Iris pigment epithelial cell (primary cell): ENCODE measurements at regions not wholly inside any gene's neighbourhood (a gene's known extent, or its start where the extent isn't known, plus 50 kb on each side); places are given as distances from the start of the nearest gene placed in this dataset.

Source experiments
- DNase-seq: peaks from one replicate; pipeline ENCODE4 v3.0.0-alpha.2; 2011; ENCODE audit warnings: low read depth

DNA sequence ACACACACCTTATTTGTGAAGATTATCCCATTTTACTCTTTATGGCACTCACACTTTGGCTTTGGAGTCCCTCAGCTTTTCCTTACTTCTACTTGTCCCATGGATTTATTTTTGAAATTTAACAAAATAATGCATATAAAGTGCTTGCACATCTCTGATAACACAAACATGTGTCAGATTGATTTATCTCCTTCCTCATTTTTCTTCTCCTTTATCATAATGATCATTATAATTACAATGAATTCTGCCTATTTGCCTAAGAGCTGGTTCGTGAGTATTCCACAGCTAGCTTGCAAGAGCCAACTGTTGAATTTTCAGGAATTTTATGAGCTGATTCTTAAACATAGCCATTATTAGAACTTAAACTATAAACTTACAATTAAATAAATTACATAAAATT is 347.7 kb downstream of the CHSY3 start:
- DNase-seq: no peak

DNA sequence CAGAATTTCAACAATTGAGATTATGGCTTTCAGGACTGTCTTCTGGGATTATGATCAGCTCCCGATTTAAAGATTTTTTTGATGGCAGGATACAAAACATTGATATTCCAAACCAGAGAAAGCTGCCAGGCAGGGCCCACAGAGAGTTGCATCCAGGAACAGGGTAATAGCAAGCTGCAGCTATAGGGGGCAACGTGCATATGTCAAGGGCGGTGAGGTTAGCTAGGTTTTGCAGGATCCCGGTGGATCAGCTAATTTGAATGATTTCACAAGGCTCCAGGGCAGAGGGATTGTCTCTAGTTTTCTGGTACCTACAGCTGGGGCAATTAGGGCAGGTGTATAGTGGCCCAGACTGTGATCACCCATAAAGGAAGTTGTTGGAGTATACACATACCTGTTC is 339.4 kb downstream of the CHSY3 start:
- DNase-seq: no peak

GRCh38 chr5:130237721-130238120 is 333.5 kb downstream of the CHSY3 start:
- no peak for DNase-seq
